GM06990 (cell line): ENCODE measurements at regions not wholly inside any gene's neighbourhood (a gene's known extent, or its start where the extent isn't known, plus 50 kb on each side); places are given as distances from the start of the nearest gene placed in this dataset.

Experiments
- DNase-seq: peaks from one replicate; pipeline ENCODE4 v3.0.0-alpha.2; 2011; ENCODE audit not compliant: insufficient read length; ENCODE audit errors: extremely low read depth
- H3K27me3 ChIP-seq: replicated peaks from 2 replicates; pipeline ENCODE4 v1.6.0; 2011; ENCODE audit warnings: low read length; ENCODE audit not compliant: control insufficient read depth, insufficient read depth
- H3K36me3 ChIP-seq: 2 replicates; pipeline ENCODE4 v1.5.1; 2011; ENCODE audit warnings: low read length; ENCODE audit not compliant: control insufficient read depth, insufficient read depth
- H3K4me3 ChIP-seq: replicated peaks from 2 replicates; pipeline ENCODE4 v1.5.1; 2011; ENCODE audit warnings: low read depth, mild to moderate bottlenecking, control low read depth, low read length
- CTCF ChIP-seq: IDR thresholded peaks from 2 replicates; pipeline ENCODE4 v1.5.1; 2011; ENCODE audit warnings: low read length, control low read depth, mild to moderate bottlenecking, inconsistent platforms; ENCODE audit not compliant: insufficient read depth, poor library complexity, severe bottlenecking

DNA sequence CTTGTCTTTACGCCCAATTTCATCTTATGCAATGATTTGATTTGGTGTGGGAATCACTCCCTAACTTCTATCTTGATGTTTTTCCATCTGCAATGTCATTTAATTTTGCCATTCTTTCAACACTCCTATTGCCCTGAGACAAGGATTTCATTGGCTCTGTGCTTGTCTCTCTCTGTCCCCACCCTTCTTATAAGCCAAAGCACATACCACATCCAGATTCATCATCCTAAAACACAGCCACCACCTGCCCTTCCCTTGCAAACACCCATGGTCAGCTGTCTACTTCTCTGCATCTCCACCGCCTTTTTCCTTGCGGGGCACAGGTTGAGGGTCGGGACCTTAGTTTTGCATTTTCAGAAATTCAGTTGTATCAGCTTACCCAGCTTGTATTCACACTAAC lies 225.8 kb upstream of the SOX21 start:
- DNase-seq, result no peak
- Histone ChIP-seq H3K36me3 (no peaks in the 10 kb centered on the region), H3K27me3 (peaks cover 1% of the 10 kb centered on the region; the same call in 1 of the 2 replicates), H3K4me3 (no peak overlapping the region)
- TF ChIP-seq CTCF, result no peak

DNA sequence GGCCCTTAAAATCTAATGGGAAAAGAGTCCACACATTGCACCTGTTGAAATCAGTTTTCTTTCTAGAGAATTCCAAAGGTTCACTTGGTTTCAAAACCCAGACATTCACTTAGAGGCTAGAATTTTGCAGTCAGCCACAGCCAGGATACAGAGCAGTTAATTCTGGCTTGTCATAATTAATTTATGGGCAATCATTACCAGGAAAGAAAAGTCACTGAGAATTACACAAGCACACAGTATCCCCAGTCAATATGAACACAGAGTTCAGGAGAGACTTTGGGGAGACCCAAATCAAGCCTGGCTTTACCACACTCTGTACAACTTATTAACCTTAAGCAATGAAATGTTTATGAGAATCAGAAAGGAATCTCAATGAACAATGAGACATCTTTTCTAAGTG lies 224.3 kb upstream of the SOX21 start:
- no peak for TF ChIP-seq CTCF
- Histone ChIP-seq H3K4me3 (no peak overlapping the region), H3K36me3 (no peaks in the 10 kb centered on the region), H3K27me3 (peaks cover 1% of the 10 kb centered on the region; the same call in 1 of the 2 replicates)
- no peak for DNase-seq

DNA sequence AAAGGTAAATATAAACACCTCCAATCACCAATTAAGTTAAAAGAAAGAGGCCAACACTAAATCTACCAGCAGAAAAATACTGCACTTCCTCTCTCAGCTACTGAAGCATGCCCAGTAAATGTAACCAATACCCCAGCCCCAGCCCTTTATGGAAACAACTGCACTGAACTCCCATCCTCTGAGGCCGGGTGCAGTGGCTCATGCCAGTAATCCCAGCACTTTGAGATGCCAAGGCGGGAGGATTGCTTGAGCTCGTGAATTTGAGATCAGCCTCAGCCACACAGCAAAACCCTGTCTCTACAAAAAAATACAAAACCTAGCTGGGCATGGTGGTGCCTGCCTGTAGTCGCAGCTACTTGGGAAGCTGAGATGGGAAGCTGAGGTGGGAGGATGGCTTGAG lies 221.6 kb upstream of the SOX21 start:
- Histone ChIP-seq H3K27me3 (no peaks in the 10 kb centered on the region), H3K36me3 (no peaks in the 10 kb centered on the region), H3K4me3 (no peak overlapping the region)
- no peak for TF ChIP-seq CTCF
- DNase-seq, result no peak

GRCh38 chr13:94933230-94933751 lies 220.9 kb upstream of the SOX21 start:
- H3K36me3 ChIP-seq, result no peaks in the 10 kb centered on the region
- H3K4me3 ChIP-seq, result no peak overlapping the region
- no peaks in the 10 kb centered on the region for H3K27me3 ChIP-seq
- DNase-seq, result no peak
- no peak for TF ChIP-seq CTCF

DNA sequence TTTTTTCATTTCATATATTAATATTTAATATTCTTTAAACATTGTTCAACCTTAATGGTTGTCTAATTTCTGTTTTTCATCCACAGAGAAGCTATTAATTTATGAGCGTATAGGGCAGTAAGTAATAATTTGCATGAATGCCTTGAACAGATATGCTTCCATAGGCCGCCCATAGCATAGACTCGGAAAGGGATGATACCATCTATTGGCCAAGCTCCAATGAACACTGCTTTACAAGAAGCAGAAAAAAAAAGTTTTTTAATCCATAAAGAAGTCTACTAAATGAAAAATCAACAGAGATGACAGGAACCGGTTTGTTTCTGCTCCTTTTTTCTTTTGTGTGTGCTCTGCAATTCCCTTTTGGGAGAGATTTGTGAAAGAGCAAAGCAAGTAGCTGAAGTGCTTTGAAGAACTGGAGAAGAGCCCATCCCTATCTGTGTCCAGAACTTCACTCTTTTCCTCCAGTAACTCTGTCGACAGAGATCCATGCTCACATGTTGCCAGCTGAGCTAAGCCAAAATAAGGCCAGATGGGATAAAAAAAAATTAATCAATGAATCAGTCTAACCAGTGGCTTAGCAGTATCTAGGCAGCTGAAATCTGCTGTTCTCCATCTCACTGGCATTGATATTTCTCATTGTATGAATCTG lies 215.9 kb upstream of the SOX21 start:
- Histone ChIP-seq H3K4me3 (no peak overlapping the region), H3K36me3 (no peaks in the 10 kb centered on the region), H3K27me3 (no peaks in the 10 kb centered on the region)
- no peak for DNase-seq
- no peak for TF ChIP-seq CTCF

GRCh38 chr13:94925263-94925662 lies 212.9 kb upstream of the SOX21 start:
- no peak overlapping the region for H3K4me3 ChIP-seq
- H3K27me3 ChIP-seq, result no peaks in the 10 kb centered on the region; the same call in 1 of the 2 replicates
- no peak for TF ChIP-seq CTCF
- no peak for DNase-seq
- H3K36me3 ChIP-seq, result no peaks in the 10 kb centered on the region
